TTC549 (cell line): ENCODE measurements at regions not wholly inside any gene's neighbourhood (a gene's known extent, or its start where the extent isn't known, plus 50 kb on each side); places are given as distances from the start of the nearest gene placed in this dataset.

Experiments
- FAIRE-seq: peaks from 2 replicates; lab custom pipeline; 2012; peaks lifted over from hg19 to GRCh38; lab: Jason Lieb, UNC

DNA sequence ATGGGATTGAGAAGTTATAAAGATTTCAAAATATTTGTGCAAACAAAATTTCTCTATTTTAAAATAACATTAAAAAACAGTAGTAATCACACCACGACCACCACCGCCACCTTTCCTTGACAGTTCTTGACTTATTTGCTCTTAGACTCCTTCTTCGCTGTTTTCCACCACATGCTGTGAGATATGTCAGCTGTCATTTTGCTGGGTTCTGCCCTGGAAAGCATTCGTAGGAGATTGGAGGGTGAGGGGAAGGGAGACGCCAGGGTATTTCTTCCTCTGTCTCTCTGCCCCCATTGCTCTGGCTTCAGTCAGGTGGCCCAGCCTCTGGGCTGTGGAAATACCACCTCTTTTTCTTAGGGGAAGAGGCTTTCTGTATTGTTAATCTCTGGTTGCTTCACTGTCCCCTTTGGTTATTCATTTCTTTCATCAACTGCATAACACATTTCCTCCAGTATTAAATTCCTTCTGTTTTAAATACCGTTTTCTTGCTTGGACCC, 186.2 kb downstream of the NEDD1 start:
- FAIRE-seq, result no peak

DNA sequence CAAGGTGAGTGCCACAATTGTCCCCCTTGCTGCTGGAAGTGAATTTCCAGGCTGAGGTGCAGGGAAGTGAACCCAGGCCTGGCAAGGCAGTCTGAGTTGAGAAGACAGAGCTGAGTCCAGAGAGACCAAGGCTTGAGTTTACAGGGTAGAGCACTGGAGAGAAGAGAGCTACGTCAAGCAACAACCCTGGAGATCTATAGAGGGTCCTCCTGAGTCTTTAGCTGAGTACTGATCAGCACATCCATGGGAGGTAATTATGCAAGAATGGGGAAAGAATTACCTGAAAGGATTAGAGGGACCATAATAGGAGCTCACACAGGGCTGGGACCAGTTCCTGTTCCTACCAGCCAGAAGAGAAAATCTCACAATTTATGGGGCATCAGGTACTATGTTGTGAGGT, 190.7 kb downstream of the NEDD1 start:
- no peak for FAIRE-seq

GRCh38 chr12:97109441-97109840, 202.4 kb downstream of the NEDD1 start:
- no peak for FAIRE-seq

DNA sequence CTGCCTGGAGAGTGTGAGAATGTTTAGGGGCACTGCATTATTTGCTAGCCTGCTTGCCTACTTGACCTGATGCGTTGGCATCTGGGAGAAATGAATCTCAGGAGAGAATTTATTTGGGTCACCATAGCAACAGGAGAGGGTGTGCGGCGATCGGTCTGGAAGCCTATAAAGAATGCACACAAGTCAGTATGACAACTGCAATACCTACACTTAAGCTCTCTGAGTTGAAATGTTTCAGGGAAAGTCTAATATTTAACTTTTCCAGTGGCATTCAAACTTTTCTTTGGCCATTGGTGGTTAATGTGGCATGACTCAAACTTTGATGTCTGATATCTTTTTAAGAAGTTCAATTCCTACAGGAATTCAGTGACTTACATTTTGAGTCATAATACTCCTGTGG, 205.1 kb downstream of the NEDD1 start:
- no peak for FAIRE-seq

DNA sequence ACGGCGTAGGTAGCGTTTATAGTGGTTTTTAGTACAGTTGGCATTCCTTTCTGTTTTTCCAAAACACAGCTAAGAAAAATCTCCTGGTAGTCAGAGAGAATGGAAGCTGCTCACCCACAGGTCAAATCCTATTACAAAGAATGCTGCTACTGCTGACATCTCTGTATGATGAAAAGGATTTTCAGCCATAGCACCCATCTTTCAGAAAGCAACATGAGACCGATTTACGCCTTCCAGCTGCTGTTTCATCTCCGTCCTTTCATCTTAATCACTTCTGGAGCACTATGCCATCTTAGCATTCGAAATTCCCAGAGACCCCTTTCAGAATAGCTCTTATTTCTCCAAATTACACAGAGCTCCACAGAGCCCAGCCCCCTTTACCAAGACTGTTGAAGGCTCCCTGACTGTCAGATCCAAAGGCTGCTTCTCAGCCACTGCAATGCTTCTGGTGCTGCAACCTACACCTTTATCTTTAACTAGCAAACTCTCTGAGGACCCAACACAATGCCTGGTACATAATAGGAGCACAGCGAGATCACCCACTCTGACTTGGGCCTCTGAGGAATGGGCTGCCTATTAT, 211.8 kb downstream of the NEDD1 start:
- FAIRE-seq, result no peak

DNA sequence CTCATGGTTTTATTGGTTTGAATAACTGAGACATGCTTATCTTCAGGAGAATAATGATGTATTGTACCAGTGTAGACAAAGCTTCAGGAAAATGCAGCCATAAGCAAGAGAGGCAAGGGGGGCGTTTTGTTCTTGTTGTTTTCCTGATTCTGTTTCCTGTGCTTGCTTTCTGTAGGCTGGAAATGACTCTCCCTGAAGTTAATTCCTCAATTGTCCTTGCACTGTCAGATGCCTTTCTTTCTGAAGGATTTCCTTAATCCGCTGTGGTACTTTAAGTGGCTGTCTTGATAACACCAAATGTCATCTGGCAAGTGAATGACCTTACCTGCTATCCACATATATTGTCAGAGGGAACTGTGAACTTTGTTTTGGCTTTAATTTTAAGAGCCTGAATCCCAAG, 220.0 kb downstream of the NEDD1 start:
- FAIRE-seq, result no peak

- no peak for FAIRE-seq
Measured at GRCh38 chr12:97131220-97131981, 224.3 kb downstream of the NEDD1 start.

- no peak for FAIRE-seq
Measured at GRCh38 chr12:97132270-97132669, 225.2 kb downstream of the NEDD1 start.

DNA sequence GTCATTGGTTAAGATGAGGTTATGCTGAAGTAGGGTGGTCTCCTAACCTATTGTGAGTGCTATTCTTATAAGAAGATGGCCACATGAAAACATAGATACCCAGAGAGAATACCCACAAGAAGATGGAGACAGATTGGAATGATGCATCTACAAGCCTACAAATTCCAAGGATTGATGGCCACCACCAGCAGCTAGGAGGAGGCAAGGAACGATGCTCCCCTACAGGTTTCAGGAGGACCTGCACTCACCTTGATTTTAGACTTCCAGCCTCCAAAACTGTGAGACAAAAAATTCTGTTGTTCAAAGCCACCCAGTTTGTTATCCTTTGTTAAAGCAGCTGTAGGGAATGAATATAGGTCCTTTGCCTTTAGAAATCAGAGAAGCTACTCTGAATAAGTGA, 227.4 kb downstream of the NEDD1 start:
- FAIRE-seq, result no peak

DNA sequence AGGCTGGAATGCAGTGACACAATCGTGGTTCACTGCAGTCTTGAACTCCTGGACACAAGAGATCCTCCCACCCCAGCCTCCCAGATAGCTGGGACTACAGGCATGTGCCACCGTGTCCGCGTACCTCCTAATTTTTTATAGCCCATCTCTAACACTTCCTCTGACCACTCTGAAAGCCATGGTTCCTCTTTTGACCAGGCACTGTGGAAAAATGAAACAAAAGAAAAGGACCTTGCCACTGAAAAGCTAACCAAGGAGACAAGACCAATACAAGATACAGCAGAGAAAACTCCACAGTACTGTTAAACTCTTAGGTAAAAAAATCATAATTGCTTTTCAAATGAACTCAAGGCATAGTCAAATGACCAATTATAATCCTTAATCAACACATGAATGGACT, 233.3 kb downstream of the NEDD1 start:
- FAIRE-seq, result no peak

- FAIRE-seq, result no peak
Measured at GRCh38 chr12:97142737-97143410, 235.8 kb downstream of the NEDD1 start.

DNA sequence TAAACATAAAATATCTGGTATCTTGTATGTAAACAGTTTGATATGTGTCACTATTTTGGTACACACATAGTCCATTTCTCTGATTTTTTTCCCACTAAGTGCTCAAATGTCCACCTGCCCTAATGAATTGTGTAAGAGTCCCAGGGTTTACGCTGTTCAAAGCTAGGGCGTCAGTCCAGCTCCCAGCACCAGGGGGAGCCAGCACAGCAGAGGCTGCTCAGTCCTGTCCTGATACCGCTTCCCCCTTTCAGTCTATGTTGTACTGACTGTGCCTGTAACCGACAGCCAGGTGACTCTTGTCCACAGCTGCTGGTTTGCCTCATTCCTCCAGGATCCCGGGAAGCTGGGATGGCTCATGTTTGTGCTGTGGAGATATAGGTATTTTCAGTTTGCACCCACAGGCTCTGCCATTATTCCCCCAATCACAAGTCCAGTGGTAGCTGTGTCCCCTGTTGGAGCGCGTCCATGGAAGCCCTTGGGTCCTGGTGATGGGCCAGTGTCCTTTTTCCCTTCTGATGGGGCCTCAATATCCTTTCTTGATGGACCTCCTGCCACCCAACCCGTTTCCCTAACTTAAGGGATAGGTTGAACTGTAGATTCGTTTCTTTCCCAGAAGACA, 242.0 kb downstream of the NEDD1 start:
- FAIRE-seq, result no peak

DNA sequence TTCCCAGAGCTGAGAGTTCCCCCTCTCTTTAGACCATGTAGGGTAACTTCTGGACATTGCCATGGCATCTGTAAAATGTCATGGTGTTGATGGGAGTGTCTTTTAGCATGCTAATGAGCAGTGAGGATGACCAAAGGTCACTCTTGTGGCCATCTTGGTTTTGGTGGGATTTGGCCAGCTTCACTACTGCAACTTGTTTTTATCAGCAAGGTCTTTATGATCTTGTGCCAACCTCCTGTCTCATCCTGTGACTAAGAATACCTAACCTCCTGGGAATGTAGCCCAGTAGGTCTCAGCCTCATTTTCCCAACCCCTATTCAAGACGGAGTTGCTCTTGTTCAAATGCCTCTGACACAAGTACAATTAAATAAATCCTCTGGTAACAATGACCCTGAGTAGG, 244.4 kb downstream of the NEDD1 start:
- FAIRE-seq, result no peak

GRCh38 chr12:97159377-97159776, 252.3 kb downstream of the NEDD1 start:
- no peak for FAIRE-seq

DNA sequence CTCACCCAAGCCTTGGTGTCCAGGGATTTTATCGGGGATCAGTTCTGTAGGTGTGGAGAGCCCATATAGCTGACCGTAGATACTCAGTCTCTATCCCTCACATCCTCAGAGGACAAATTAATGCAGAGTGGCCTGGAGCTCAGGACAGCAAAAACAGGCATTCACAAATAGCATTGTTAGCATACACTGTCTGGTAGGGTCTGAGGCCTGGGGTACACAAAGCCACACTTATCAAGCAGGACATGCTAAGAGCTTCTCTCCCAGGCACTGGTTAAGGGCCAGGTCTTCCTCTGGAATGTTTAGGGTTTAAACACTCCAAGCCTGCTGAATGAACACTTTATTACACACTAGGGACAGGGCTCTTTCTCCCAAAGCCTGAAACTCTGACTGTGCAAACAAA, 253.2 kb downstream of the NEDD1 start:
- no peak for FAIRE-seq

DNA sequence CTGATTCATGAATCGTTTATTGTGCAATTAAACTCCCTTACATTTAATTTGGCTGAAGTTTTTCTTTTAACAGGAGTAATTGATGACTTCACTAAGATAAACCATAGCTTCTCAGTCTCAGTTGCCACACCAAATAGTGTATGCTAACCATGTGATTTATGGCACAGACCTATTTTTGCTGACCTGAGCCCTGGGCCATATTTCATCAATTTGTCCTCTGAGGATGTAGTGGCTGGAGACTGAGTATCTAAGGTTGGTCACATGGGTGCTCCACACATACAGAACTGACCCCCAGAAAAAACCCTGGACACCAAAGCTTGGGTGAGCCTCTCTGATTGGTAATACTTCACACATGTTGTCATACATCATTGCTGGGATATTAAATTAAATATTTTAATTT, 255.1 kb downstream of the NEDD1 start:
- no peak for FAIRE-seq

GRCh38 chr12:97164936-97165335, 257.9 kb downstream of the NEDD1 start:
- no peak for FAIRE-seq

- FAIRE-seq, result no peak
Measured at GRCh38 chr12:97167598-97167997, 260.5 kb downstream of the NEDD1 start.

GRCh38 chr12:97168804-97169203, 261.7 kb downstream of the NEDD1 start:
- no peak for FAIRE-seq

GRCh38 chr12:97169889-97170567, 263.0 kb downstream of the NEDD1 start:
- no peak for FAIRE-seq

- FAIRE-seq, result no peak
Measured at GRCh38 chr12:97173688-97174410, 266.8 kb downstream of the NEDD1 start.

GRCh38 chr12:97177481-97177880, 270.4 kb downstream of the NEDD1 start:
- FAIRE-seq, result no peak
